ENCODE measurements at regions not wholly inside any gene's neighbourhood (a gene's known extent, or its start where the extent isn't known, plus 50 kb on each side); places are given as distances from the start of the nearest gene placed in this dataset.

DNA sequence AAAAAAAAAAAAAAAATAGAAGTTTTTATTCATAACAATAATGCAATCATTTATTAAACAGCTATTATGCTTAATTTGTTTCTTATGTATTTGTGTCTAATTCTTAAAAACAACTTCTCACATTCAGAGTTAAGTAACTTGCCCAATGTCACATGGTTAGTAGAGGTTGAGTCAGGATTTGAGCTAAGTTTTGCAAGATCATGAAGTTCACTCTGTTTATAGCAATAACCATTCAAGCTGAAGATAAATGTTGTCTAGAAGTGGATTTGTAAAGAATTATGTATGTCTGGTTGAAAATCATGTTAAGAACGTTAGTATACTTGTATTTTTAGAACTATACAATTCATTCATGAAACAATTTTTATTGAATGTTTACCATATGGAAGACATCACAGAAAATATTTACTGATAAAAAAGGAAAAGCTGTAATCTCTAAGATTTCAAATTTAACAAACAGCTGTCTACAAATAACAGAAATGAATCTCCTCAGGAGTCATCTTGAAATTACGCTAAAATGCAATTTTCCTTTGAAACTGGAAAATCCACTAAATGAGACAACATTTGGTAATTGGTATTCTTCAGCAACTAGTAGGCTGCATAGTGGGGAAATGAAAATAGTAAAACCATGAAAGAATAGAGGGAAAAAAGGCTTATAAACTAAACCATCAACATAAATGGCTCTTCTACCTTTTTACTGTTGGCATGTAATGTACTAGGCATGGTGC lies 70.5 kb upstream of the AHR start:
- ATAC-seq (no peak), DNase-seq (no peak)
- Histone ChIP-seq H3K4me3 (ENCODE audit: low read length) (no peak overlapping the region), H3K4me1 (ENCODE audit: control insufficient read depth in 2 of 2, insufficient read depth in 2 of 2, low read length in 2 of 2) (no peaks in the 10 kb centered on the region), H3K27me3 (ENCODE audit: control insufficient read depth in 2 of 2, insufficient read depth in 2 of 2, low read length in 2 of 2) (no peaks in the 10 kb centered on the region), H3K36me3 (ENCODE audit: control insufficient read depth in 2 of 3, insufficient read depth in 3 of 3, low read length in 3 of 3) (no peaks in the 10 kb centered on the region), H3K9me3 (ENCODE audit: control insufficient read depth in 2 of 3, low read length in 3 of 3) (no peaks in the 10 kb centered on the region), H3K27ac (ENCODE audit: low read depth, low read length) (no peak overlapping the region)
- no peak overlapping the region for H3K4me3 Mint-ChIP-seq
- no peak overlapping the region for H3K27ac Mint-ChIP-seq
- H3K9me3 Mint-ChIP-seq, result peaks cover 0 to 12% (median 0%) of the 10 kb centered on the region in 11 donors
- H3K27me3 Mint-ChIP-seq, result peaks cover 0 to 2% (median 0%) of the 10 kb centered on the region in 5 donors
- intact Hi-C loops (cut with micrococcal nuclease), result no loop called here
- H3K36me3 Mint-ChIP-seq, result peaks cover 0 to 17% (median 3%) of the 10 kb centered on the region in 5 donors
- ChIA-PET CTCF (no interaction called here), POLR2A (interaction anchor here (1.2 kb wide), 1 partner anchor 70 kb away, joined by 3 read pairs; the partner anchor contains the start of gene AHR)
- peaks cover 0 to 9% (median 1%) of the 10 kb centered on the region in 7 donors for H3K4me1 Mint-ChIP-seq

DNA sequence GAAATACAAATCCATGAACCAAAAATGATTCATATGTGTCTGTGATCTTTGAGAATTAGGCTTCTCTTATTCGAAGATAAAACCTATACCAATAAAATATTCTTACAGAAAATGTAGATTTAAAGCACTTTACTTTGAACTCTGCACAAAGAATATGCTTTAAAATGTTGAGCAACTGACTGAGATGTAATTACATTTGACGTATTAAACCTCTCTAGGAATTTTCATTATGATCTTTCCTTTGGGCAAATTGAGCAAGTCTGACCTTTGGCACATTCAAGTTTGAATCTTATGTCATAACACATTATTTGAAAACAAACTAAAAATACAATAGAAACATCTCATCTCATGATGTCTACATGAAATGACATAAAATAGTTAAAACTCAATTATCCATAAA lies 69.2 kb upstream of the AHR start:
- CTCF ChIA-PET, result no interaction called here
- peaks cover 7 to 8% of the 10 kb centered on the region in 2 donors for H3K4me1 ChIP-seq (ENCODE audit: control insufficient read depth in 2 of 2, insufficient read depth in 2 of 2, low read length in 2 of 2)
- H3K27me3 ChIP-seq (ENCODE audit: control insufficient read depth in 2 of 2, insufficient read depth in 2 of 2, low read length in 2 of 2), result no peaks in the 10 kb centered on the region
- POLR2A ChIA-PET, result no interaction called here
- no peak overlapping the region for H3K27ac ChIP-seq (ENCODE audit: low read depth, low read length)
- peaks cover 0 to 12% (median 0%) of the 10 kb centered on the region in 11 donors for H3K9me3 Mint-ChIP-seq
- H3K4me1 Mint-ChIP-seq, result peaks cover 3 to 21% (median 13%) of the 10 kb centered on the region in 7 donors
- H3K36me3 Mint-ChIP-seq, result peaks cover 0 to 17% (median 3%) of the 10 kb centered on the region in 5 donors
- intact Hi-C loops (cut with micrococcal nuclease), result no loop called here
- no peak overlapping the region for H3K27ac Mint-ChIP-seq
- no peak overlapping the region for H3K4me3 Mint-ChIP-seq
- H3K27me3 Mint-ChIP-seq, result peaks cover 0 to 2% (median 0%) of the 10 kb centered on the region in 5 donors
- no peaks in the 10 kb centered on the region for H3K9me3 ChIP-seq (ENCODE audit: control insufficient read depth in 2 of 3, low read length in 3 of 3)
- ATAC-seq, result no peak
- no peak overlapping the region for H3K4me3 ChIP-seq (ENCODE audit: low read length)
- no peaks in the 10 kb centered on the region for H3K36me3 ChIP-seq (ENCODE audit: control insufficient read depth in 2 of 3, insufficient read depth in 3 of 3, low read length in 3 of 3)
- no peak for DNase-seq

- H3K4me3 ChIP-seq (ENCODE audit: low read length), result no peak overlapping the region
- H3K4me1 Mint-ChIP-seq, result peaks cover 8 to 30% (median 21%) of the 10 kb centered on the region in 7 donors
- intact Hi-C loops (cut with micrococcal nuclease), result loop anchor here (5.0 kb wide), 3 partner anchors 43 to 712 kb away; partner anchors contain the start of gene SNX13 (in 1 of the 2)
- H3K9me3 Mint-ChIP-seq, result peaks cover 0 to 8% (median 0%) of the 10 kb centered on the region in 11 donors
- ATAC-seq (no peak), DNase-seq (no peak)
- peak overlapping the region in 1 of 9 donors; percentile 5 for H3K27ac Mint-ChIP-seq
- peaks cover 0 to 2% (median 0%) of the 10 kb centered on the region in 5 donors for H3K27me3 Mint-ChIP-seq
- ChIA-PET CTCF (interaction anchor here (1.2 kb wide), 1 partner anchor 71 kb away, joined by 3 read pairs; no protein-coding TSS in a partner anchor), POLR2A (interaction anchor here (0.6 kb wide), 1 partner anchor 9 kb away, joined by 3 read pairs; no protein-coding TSS in a partner anchor)
- peaks cover 15 to 17% of the 10 kb centered on the region in 2 donors for H3K4me1 ChIP-seq (ENCODE audit: control insufficient read depth in 2 of 2, insufficient read depth in 2 of 2, low read length in 2 of 2)
- no peak overlapping the region for H3K4me3 Mint-ChIP-seq
- no peaks in the 10 kb centered on the region for H3K36me3 ChIP-seq (ENCODE audit: control insufficient read depth in 2 of 3, insufficient read depth in 3 of 3, low read length in 3 of 3)
- H3K27me3 ChIP-seq (ENCODE audit: control insufficient read depth in 2 of 2, insufficient read depth in 2 of 2, low read length in 2 of 2), result no peaks in the 10 kb centered on the region
- H3K9me3 ChIP-seq (ENCODE audit: control insufficient read depth in 2 of 3, low read length in 3 of 3), result no peaks in the 10 kb centered on the region
- H3K27ac ChIP-seq (ENCODE audit: low read depth, low read length), result no peak overlapping the region
- H3K36me3 Mint-ChIP-seq, result peaks cover 0 to 17% (median 3%) of the 10 kb centered on the region in 5 donors
Observed at GRCh38 chr7:17230099-17230807, 68.2 kb upstream of the AHR start.

- Mint-ChIP-seq H3K9me3 (peaks cover 0 to 18% (median 0%) of the 10 kb centered on the region in 11 donors), H3K4me1 (peaks cover 19 to 50% (median 37%) of the 10 kb centered on the region in 7 donors), H3K36me3 (peaks cover 0 to 32% (median 0%) of the 10 kb centered on the region in 5 donors), H3K27ac (peak overlapping the region; percentile 84 to 100 (median 96)), H3K27me3 (peaks cover 0 to 4% (median 0%) of the 10 kb centered on the region in 5 donors), H3K4me3 (peak overlapping the region in 9 of 10 donors; percentile 53 to 92 (median 75))
- no peaks in the 10 kb centered on the region for H3K9me3 ChIP-seq (ENCODE audit: control insufficient read depth in 2 of 3, low read length in 3 of 3)
- peak overlapping the region; percentile 47 for H3K4me3 ChIP-seq (ENCODE audit: low read length)
- POLR2A ChIA-PET, result no interaction called here
- ATAC-seq (no peak), DNase-seq (no peak)
- intact Hi-C loops (cut with micrococcal nuclease), result loop anchor here (1.0 to 5.0 kb wide), 19 partner anchors 27 to 709 kb away; partner anchors contain the start of genes SNX13 (in 2 of the 2), AHR (in 1 of the 2), ANKMY2 (in 1 of the 2) and BZW2 (in 1 of the 2)
- no peaks in the 10 kb centered on the region for H3K27me3 ChIP-seq (ENCODE audit: control insufficient read depth in 2 of 2, insufficient read depth in 2 of 2, low read length in 2 of 2)
- H3K27ac ChIP-seq (ENCODE audit: low read depth, low read length), result peak overlapping the region; percentile 69
- peaks cover 22 to 24% of the 10 kb centered on the region in 2 donors for H3K4me1 ChIP-seq (ENCODE audit: control insufficient read depth in 2 of 2, insufficient read depth in 2 of 2, low read length in 2 of 2)
- no peaks in the 10 kb centered on the region for H3K36me3 ChIP-seq (ENCODE audit: control insufficient read depth in 2 of 3, insufficient read depth in 3 of 3, low read length in 3 of 3)
- CTCF ChIA-PET, result no interaction called here
Observed at GRCh38 chr7:17233603-17234002, 64.8 kb upstream of the AHR start.

- ChIA-PET POLR2A (no interaction called here), CTCF (no interaction called here)
- Histone ChIP-seq H3K27me3 (ENCODE audit: control insufficient read depth in 2 of 2, insufficient read depth in 2 of 2, low read length in 2 of 2) (no peaks in the 10 kb centered on the region), H3K4me3 (ENCODE audit: low read length) (peak overlapping the region; percentile 47), H3K9me3 (ENCODE audit: control insufficient read depth in 2 of 3, low read length in 3 of 3) (no peaks in the 10 kb centered on the region), H3K4me1 (ENCODE audit: control insufficient read depth in 2 of 2, insufficient read depth in 2 of 2, low read length in 2 of 2) (peaks cover 22 to 24% of the 10 kb centered on the region in 2 donors), H3K36me3 (ENCODE audit: control insufficient read depth in 2 of 3, insufficient read depth in 3 of 3, low read length in 3 of 3) (no peaks in the 10 kb centered on the region), H3K27ac (ENCODE audit: low read depth, low read length) (peak overlapping the region; percentile 69)
- Mint-ChIP-seq H3K4me1 (peaks cover 19 to 50% (median 37%) of the 10 kb centered on the region in 7 donors), H3K27me3 (peaks cover 0 to 4% (median 0%) of the 10 kb centered on the region in 5 donors), H3K36me3 (peaks cover 0 to 32% (median 0%) of the 10 kb centered on the region in 5 donors), H3K27ac (peak overlapping the region; percentile 84 to 100 (median 96)), H3K9me3 (peaks cover 0 to 18% (median 0%) of the 10 kb centered on the region in 11 donors), H3K4me3 (peak overlapping the region; percentile 53 to 92 (median 76))
- ATAC-seq, result peak; percentile 59
- intact Hi-C loops (cut with micrococcal nuclease), result loop anchor here (1.0 to 5.0 kb wide), 19 partner anchors 27 to 708 kb away; partner anchors contain the start of genes SNX13 (in 2 of the 2), AHR (in 1 of the 2), ANKMY2 (in 1 of the 2) and BZW2 (in 1 of the 2)
- DNase-seq, result peak in 7 of 9 donors; percentile 13 to 48 (median 35)
Observed at GRCh38 chr7:17234030-17234397, 64.4 kb upstream of the AHR start.

GRCh38 chr7:17234398-17235031 lies 63.9 kb upstream of the AHR start:
- Mint-ChIP-seq H3K4me3 (peak overlapping the region; percentile 53 to 92 (median 76)), H3K27ac (peak overlapping the region; percentile 84 to 100 (median 96)), H3K36me3 (peaks cover 0 to 32% (median 0%) of the 10 kb centered on the region in 5 donors), H3K4me1 (peaks cover 19 to 50% (median 37%) of the 10 kb centered on the region in 7 donors), H3K27me3 (peaks cover 0 to 4% (median 0%) of the 10 kb centered on the region in 5 donors), H3K9me3 (peaks cover 0 to 17% (median 0%) of the 10 kb centered on the region in 11 donors)
- H3K4me1 ChIP-seq (ENCODE audit: control insufficient read depth in 2 of 2, insufficient read depth in 2 of 2, low read length in 2 of 2), result peaks cover 22 to 24% of the 10 kb centered on the region in 2 donors
- H3K9me3 ChIP-seq (ENCODE audit: control insufficient read depth in 2 of 3, low read length in 3 of 3), result no peaks in the 10 kb centered on the region
- ChIA-PET POLR2A (no interaction called here), CTCF (no interaction called here)
- H3K27me3 ChIP-seq (ENCODE audit: control insufficient read depth in 2 of 2, insufficient read depth in 2 of 2, low read length in 2 of 2), result no peaks in the 10 kb centered on the region
- DNase-seq, result peak in 8 of 9 donors; percentile 48 to 85 (median 69)
- peak overlapping the region; percentile 47 for H3K4me3 ChIP-seq (ENCODE audit: low read length)
- peak overlapping the region; percentile 69 for H3K27ac ChIP-seq (ENCODE audit: low read depth, low read length)
- H3K36me3 ChIP-seq (ENCODE audit: control insufficient read depth in 2 of 3, insufficient read depth in 3 of 3, low read length in 3 of 3), result no peaks in the 10 kb centered on the region
- ATAC-seq, result peak; percentile 92
- intact Hi-C loops (cut with micrococcal nuclease), result loop anchor here (1.0 to 5.0 kb wide), 19 partner anchors 26 to 708 kb away; partner anchors contain the start of genes SNX13 (in 2 of the 2), AHR (in 1 of the 2), ANKMY2 (in 1 of the 2) and BZW2 (in 1 of the 2)
